Kidney tubule cell (primary cell): ENCODE measurements at regions not wholly inside any gene's neighbourhood (a gene's known extent, or its start where the extent isn't known, plus 50 kb on each side); places are given as distances from the start of the nearest gene placed in this dataset.

Experiments
- DNase-seq: peaks from one replicate; pipeline ENCODE4 v3.0.0-alpha.2; 2018; ENCODE audit warnings: low spot score

- DNase-seq, result no peak
These were observed 141.2 kb downstream of the URI1 start for GRCh38 chr19:30083125-30083681.

DNA sequence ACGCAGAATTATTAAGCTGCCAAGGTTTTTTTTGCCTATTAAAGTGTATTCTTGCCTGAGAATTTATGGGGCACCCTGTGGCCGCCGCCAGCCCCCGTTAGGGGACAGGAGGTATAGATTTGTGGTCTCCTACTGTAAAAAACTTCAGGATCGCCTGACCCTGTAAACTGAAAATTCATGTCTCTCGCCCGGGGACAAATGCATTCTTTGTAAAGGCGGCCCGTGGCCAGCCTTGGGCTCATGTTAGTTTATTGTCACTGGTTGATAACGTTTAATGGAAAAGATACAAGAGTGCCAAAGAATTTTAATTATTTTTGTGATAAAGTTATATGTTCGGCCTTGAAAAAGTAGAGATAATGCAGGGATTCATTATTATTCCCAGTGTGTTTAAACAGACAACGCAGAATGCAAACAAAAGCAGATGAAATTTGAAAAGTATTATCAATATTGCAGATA lies 141.7 kb downstream of the URI1 start:
- DNase-seq, result no peak

- DNase-seq, result no peak
These were observed 142.4 kb downstream of the URI1 start for GRCh38 chr19:30084390-30084819.

DNA sequence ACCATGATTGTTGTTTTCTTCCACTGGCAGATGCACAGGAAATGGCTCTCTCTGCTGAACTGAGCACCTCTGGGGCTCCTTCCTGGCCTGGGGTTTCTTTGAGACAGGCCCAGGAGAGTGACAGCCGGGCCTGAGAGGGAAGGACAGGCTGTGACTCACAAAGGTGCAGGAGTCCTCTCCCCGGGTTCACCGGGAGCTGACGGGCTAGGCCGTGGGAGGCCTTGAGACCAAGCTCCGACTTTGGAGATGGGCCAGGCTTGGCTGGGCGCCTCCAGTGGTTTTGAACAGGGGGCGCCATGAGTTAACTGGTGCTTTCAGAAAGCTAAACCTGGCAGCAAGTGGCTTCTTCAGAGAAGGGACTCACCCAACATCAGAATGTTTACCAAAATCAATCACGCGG lies 143.4 kb downstream of the URI1 start:
- peak; percentile 6 for DNase-seq

DNA sequence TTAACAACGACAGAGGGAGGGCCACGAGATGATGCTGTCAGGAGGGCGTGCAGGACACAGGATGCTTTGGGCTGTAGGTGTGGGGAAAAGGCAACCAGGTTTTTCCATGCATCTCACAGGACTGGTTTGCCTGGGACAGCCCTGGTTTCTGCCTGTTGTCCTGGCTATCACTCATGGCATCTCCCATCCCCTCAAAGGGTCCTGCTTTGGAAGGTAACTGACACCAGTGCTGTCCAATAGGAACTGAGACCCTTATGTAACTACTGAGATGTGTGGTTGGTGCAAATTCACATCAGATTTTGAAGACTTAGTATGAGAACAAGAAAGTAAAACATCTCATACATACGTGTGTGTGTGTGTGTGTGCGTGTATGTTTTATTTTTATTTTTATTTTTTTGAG lies 144.2 kb downstream of the URI1 start:
- DNase-seq, result no peak

GRCh38 chr19:30086916-30087315 lies 144.9 kb downstream of the URI1 start:
- DNase-seq, result no peak

DNA sequence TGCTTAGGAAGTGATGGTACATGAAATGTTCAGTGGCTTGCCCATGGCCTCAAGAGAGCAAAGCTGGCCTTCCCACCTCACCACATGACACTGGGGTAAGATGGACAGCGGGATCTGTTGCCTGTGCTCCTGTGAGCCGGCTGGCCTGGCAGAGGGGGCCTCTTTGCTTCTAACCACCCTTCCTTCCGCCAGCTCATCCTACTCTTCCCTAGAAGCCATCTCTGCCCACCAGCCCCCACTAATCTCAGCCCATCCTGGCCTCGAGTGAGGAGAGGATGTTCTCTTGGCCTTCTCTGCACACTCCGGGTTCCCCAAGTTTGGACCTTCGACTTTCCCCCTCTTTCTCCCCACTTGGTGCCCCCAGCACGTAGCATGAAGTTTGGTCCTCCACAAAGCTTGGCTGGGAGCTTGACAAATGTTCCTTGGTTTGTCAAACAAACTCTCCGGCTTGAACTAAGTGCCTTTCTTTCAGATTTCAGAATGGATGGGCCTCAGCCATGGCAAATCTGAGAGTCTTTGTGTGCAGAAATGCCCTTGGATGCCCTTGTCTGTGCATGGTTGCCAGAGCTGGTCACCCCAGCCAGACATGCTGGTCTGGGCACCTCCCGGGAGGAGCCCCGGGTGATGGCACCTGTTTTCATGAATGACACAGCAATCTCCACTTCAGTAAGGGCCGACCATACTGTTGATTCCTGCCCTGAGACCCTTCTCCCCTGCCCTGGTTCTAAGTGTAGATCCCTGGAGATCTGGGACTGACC lies 145.5 kb downstream of the URI1 start:
- DNase-seq, result no peak

DNA sequence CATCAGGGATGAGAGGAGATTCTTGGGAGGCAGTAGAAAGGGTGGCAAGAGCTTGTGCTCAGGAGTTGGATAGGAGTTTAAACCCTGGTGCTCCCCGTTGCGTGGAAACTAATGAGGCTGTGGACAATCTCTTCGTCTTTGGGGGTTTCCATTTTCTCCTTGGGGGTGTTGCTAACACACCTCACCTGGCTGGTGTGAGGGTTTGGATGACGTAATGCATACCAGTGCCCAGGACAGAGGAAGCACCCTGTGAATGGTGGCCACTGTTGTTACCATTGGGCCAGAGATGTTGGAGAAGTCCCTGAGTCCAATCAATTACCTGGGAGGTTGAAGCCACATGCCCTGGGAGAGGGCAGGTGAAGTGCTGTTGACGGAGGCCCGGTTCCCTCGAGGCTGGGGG lies 146.5 kb downstream of the URI1 start:
- no peak for DNase-seq

- DNase-seq, result no peak
These were observed 147.1 kb downstream of the URI1 start for GRCh38 chr19:30089086-30089665.

DNA sequence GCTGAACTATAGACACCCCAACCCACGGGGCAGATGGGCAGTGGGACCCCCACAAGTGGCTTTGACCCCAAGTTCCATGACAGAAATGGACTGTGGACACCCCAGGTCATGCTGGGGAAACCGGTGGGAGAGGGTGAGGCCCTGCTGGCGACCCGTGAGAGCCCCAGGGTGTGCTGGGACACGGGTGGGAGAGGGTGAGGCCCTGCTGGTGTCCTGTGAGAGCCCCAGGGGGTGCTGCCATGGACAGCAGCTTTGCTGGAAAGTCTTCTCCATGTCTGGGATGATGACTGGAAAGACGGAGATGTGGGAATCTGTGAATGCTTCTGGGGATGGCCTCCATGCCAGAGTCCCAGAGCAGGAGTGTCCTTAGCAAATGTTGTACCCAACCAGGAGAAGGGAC lies 148.4 kb downstream of the URI1 start:
- DNase-seq, result no peak

GRCh38 chr19:30090963-30091362 lies 148.9 kb downstream of the URI1 start:
- no peak for DNase-seq

- DNase-seq, result no peak
These were observed 149.4 kb downstream of the URI1 start for GRCh38 chr19:30091456-30091855.

GRCh38 chr19:30091856-30092255 lies 149.8 kb downstream of the URI1 start:
- no peak for DNase-seq

- DNase-seq, result no peak
These were observed 150.9 kb downstream of the URI1 start for GRCh38 chr19:30092721-30093569.

DNA sequence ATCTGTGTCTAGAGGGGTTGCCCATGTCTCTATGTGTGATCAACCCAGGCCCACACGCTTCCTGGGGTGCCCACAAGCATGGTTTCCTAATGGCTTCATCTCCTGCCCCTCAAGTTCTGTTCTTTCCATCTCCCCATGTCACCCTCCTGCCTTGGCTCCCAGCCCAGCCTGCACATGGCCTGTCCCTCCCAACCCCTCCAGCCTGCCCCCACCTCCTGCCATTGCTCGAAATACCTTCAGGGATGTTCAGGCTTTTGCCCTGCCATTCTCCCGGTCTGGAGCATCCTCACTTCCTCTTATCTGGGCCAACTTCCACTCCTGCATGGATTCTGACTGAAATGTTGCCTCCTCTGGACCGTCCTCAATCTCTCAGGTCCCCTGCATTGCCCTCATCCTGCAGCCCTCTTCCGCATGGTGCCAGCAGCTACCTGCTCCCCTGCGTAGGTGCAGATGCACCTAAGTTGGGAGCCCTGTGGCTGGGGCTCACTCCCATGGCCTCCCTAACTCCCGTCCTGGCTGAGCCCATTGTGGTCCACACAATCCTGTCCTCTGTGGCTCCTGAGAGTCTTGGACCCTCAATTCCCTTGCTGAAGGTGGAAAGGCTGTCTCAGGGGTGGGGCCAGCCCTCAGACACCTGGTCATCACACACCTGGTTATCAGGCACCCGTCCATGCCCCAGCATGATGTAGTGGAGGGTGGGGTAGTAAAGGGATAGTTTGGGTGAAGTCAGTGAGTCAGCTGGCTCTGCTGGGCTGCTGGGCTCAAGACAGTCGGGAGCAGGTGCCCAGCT lies 152.1 kb downstream of the URI1 start:
- no peak for DNase-seq

DNA sequence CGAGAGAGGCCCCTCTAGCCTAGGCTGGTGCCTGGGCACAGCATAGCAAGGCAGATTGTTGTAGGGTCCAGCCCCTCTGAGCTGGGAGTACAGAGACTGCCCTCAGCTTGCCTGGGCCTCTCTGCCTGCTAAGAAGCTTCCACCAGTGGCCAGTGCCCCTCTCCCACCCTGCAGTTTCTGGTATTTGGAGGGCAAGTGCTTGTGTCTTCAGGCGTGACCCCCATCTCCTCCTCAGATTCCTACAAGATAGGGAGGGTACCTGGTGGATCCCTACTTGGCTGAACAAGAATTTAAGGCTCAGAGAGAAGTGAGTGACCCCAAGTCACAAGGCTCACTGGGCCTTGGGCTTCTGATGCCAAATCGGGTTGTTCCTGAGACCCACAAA lies 152.7 kb downstream of the URI1 start:
- no peak for DNase-seq

DNA sequence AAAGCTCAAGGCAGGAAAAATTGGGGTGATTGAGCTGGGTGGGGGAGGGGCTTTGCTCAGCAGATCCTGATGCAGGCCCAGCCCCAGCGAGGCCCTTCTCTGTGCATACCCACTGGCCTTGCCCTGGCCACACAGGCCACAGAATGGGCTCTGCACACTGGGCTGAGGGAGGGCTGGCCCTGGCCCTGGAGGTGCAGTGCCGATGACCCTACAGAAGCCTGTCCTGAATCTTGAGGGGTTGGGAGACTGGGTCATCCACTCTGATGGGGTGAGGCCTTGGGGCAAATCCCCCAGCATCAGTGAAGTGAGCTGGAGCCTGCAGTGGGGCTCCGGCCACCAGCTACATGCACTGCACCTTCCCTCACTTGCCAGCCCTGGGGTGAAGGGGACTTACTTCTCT lies 153.1 kb downstream of the URI1 start:
- DNase-seq, result no peak

- DNase-seq, result no peak
These were observed 154.7 kb downstream of the URI1 start for GRCh38 chr19:30096596-30097370.

DNA sequence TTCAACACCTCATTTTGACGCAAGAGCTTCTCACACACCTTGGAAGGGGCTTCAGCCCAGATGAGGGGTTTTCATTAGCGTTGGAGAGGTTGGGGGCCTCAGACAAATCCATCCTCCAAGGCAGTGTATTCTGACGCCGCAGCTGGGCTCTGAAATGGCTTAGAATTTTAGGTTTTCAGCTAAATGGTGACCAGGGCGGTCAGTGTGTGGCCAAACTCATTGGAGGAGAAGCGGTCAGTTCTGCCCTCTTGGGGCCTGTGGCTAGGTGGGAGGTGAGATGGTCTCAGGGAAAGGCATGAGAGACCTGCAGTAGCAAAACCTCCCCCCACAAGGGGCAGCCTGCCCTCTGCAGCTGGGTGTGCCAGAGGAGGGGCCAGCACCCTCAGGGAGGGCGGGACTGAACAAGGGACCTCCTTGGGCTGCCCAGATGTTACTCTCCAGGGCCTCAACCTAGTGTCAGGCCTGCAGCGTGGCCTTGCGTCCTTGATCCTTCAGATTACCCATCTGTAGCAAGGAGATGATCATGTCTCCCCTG lies 155.8 kb downstream of the URI1 start:
- DNase-seq, result no peak

- DNase-seq, result no peak
These were observed 160.2 kb downstream of the URI1 start for GRCh38 chr19:30102239-30102638.

DNA sequence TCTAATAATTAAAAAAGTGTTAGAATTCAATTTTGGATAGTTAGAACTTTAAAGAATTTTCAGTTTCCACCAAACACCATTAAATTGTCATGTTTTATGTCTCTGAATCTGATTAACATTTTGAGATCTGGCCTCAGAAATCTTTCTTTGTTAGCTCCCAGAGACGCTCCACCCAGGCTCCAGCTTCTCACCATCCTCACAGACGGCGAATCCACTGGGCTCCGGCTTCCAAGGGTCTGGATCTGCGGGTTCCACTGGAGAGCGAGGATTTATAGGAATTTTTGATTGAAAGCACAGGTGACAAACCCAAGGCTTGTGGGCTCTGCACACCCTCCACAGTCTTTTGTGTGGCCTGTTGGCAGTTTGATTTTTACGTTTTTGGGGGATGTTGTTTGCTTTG lies 160.6 kb downstream of the URI1 start:
- no peak for DNase-seq
